ENCODE measurements at regions not wholly inside any gene's neighbourhood (a gene's known extent, or its start where the extent isn't known, plus 50 kb on each side); places are given as distances from the start of the nearest gene placed in this dataset.

GRCh38 chr2:57891086-57891712 is 155.4 kb upstream of the VRK2 start:
- TF ChIP-seq CTCF (IDR thresholded peaks at IDR 0.05; ENCODE audit: low read depth, low read length) = no peak

GRCh38 chr2:57892920-57893319 is 153.7 kb upstream of the VRK2 start:
- no peak for TF ChIP-seq CTCF (IDR thresholded peaks at IDR 0.05; ENCODE audit: low read depth, low read length)

More at GRCh38 chr2:57891086-57891712, 155.4 kb upstream of the VRK2 start:
- no peak overlapping the region for H3K4me3 ChIP-seq (ENCODE audit: low read depth, low read length)

GRCh38 chr2:57893347-57893746 is 153.3 kb upstream of the VRK2 start:
- H3K4me3 ChIP-seq (ENCODE audit: low read depth, low read length) = no peak overlapping the region
- TF ChIP-seq CTCF (IDR thresholded peaks at IDR 0.05; ENCODE audit: low read depth, low read length) = no peak

More at GRCh38 chr2:57892920-57893319, 153.7 kb upstream of the VRK2 start:
- H3K4me3 ChIP-seq (ENCODE audit: low read depth, low read length) = no peak overlapping the region

- no peak overlapping the region for H3K4me3 ChIP-seq (ENCODE audit: low read depth, low read length)
- TF ChIP-seq CTCF (IDR thresholded peaks at IDR 0.05; ENCODE audit: low read depth, low read length) = no peak
Measured at GRCh38 chr2:57893786-57894185, 152.8 kb upstream of the VRK2 start.

- no peak for TF ChIP-seq CTCF (IDR thresholded peaks at IDR 0.05; ENCODE audit: low read depth, low read length)
Measured at GRCh38 chr2:57894381-57894780, 152.2 kb upstream of the VRK2 start.

GRCh38 chr2:57897920-57898319 is 148.7 kb upstream of the VRK2 start:
- H3K4me3 ChIP-seq (ENCODE audit: low read depth, low read length) = no peak overlapping the region
- no peak for TF ChIP-seq CTCF (IDR thresholded peaks at IDR 0.05; ENCODE audit: low read depth, low read length)

More at GRCh38 chr2:57894381-57894780, 152.2 kb upstream of the VRK2 start:
- no peak overlapping the region for H3K4me3 ChIP-seq (ENCODE audit: low read depth, low read length)

GRCh38 chr2:57899898-57900297 is 146.7 kb upstream of the VRK2 start:
- H3K4me3 ChIP-seq (ENCODE audit: low read depth, low read length) = no peak overlapping the region
- TF ChIP-seq CTCF (IDR thresholded peaks at IDR 0.05; ENCODE audit: low read depth, low read length) = no peak
